HUES64 (cell line): ENCODE measurements at regions not wholly inside any gene's neighbourhood (a gene's known extent, or its start where the extent isn't known, plus 50 kb on each side); places are given as distances from the start of the nearest gene placed in this dataset.

Experiments
- H3K27ac ChIP-seq: 2 replicates; pipeline ENCODE4 v1.7.0; 2013; ENCODE audit warnings: low read depth, low read length, inconsistent platforms
- H3K27me3 ChIP-seq: 2 replicates; pipeline ENCODE4 v1.6.1; 2013; ENCODE audit warnings: mild to moderate bottlenecking, low read length; ENCODE audit not compliant: insufficient read depth
- H3K36me3 ChIP-seq: 2 replicates; pipeline ENCODE4 v1.6.1; 2013; ENCODE audit warnings: mild to moderate bottlenecking, low read length; ENCODE audit not compliant: insufficient read depth
- H3K4me1 ChIP-seq: 2 replicates; pipeline ENCODE4 v1.6.1; 2013; ENCODE audit warnings: mild to moderate bottlenecking, low read length, moderate library complexity; ENCODE audit not compliant: insufficient read depth
- H3K4me3 ChIP-seq: 2 replicates; pipeline ENCODE4 v1.5.1; 2013; ENCODE audit warnings: mild to moderate bottlenecking, low read length, moderate library complexity
- H3K9ac ChIP-seq: 2 replicates; pipeline ENCODE4 v1.6.1; 2013; ENCODE audit warnings: mild to moderate bottlenecking, low read depth, low read length
- H3K9me3 ChIP-seq: 2 replicates; pipeline ENCODE4 v1.6.1; 2013; ENCODE audit warnings: low read depth, low read length; ENCODE audit not compliant: insufficient read depth
- WGBS: fragments of 150-250, 120-280 bp; methylation state at CpG from one replicate; pipeline ENCODE4 v1.1.7; 2013; ENCODE audit warnings: missing lambda C conversion rate; 5-methylcytosine and 5-hydroxymethylcytosine counted together

GRCh38 chr2:48912110-48912509 lies 156.6 kb upstream of the LHCGR start:
- 88% methylated on average over 4 of the region's 4 CpGs for WGBS
- H3K9ac ChIP-seq = no peak overlapping the region

GRCh38 chr2:48910961-48911360 lies 155.4 kb upstream of the LHCGR start:
- H3K36me3 ChIP-seq = no peaks in the 10 kb centered on the region
- H3K4me1 ChIP-seq = no peaks in the 10 kb centered on the region
- no peak overlapping the region for H3K4me3 ChIP-seq
- no peak overlapping the region for H3K9ac ChIP-seq
- H3K27ac ChIP-seq = no peak overlapping the region
- no peaks in the 10 kb centered on the region for H3K9me3 ChIP-seq
- no peaks in the 10 kb centered on the region for H3K27me3 ChIP-seq

More at GRCh38 chr2:48912110-48912509, 156.6 kb upstream of the LHCGR start:
- Histone ChIP-seq H3K27me3 (no peaks in the 10 kb centered on the region), H3K27ac (no peak overlapping the region), H3K4me1 (no peaks in the 10 kb centered on the region), H3K4me3 (no peak overlapping the region), H3K9me3 (no peaks in the 10 kb centered on the region), H3K36me3 (no peaks in the 10 kb centered on the region)

GRCh38 chr2:48906633-48907032 lies 151.1 kb upstream of the LHCGR start:
- H3K27me3 ChIP-seq = no peaks in the 10 kb centered on the region
- no peaks in the 10 kb centered on the region for H3K9me3 ChIP-seq
- H3K4me3 ChIP-seq = no peak overlapping the region
- H3K9ac ChIP-seq = no peak overlapping the region
- H3K27ac ChIP-seq = no peak overlapping the region
- WGBS = 94% methylated on average over 3 of the region's 3 CpGs
- no peaks in the 10 kb centered on the region for H3K36me3 ChIP-seq
- no peaks in the 10 kb centered on the region for H3K4me1 ChIP-seq

- H3K36me3 ChIP-seq = no peaks in the 10 kb centered on the region
- H3K27ac ChIP-seq = no peak overlapping the region
- H3K4me3 ChIP-seq = no peak overlapping the region
- no peaks in the 10 kb centered on the region for H3K4me1 ChIP-seq
- H3K27me3 ChIP-seq = no peaks in the 10 kb centered on the region
- H3K9ac ChIP-seq = no peak overlapping the region
- WGBS = 97% methylated on average over 10 of the region's 10 CpGs
- no peaks in the 10 kb centered on the region for H3K9me3 ChIP-seq
Observed at GRCh38 chr2:48905696-48906095, 150.2 kb upstream of the LHCGR start.

- Histone ChIP-seq H3K9ac (no peak overlapping the region), H3K27ac (no peak overlapping the region), H3K9me3 (no peaks in the 10 kb centered on the region), H3K4me1 (no peaks in the 10 kb centered on the region), H3K4me3 (no peak overlapping the region), H3K36me3 (no peaks in the 10 kb centered on the region), H3K27me3 (no peaks in the 10 kb centered on the region)
- 89% methylated on average over 5 of the region's 5 CpGs for WGBS
Observed at GRCh38 chr2:48902521-48902920, 147.0 kb upstream of the LHCGR start.

- no peak overlapping the region for H3K4me3 ChIP-seq
- no peaks in the 10 kb centered on the region for H3K9me3 ChIP-seq
- H3K9ac ChIP-seq = no peak overlapping the region
- H3K27me3 ChIP-seq = no peaks in the 10 kb centered on the region
- no peaks in the 10 kb centered on the region for H3K36me3 ChIP-seq
- WGBS = 75% methylated on average over 2 of the region's 2 CpGs
- no peak overlapping the region for H3K27ac ChIP-seq
- no peaks in the 10 kb centered on the region for H3K4me1 ChIP-seq
Observed at GRCh38 chr2:48901416-48901815, 145.9 kb upstream of the LHCGR start.

- H3K9me3 ChIP-seq = no peaks in the 10 kb centered on the region
- no peak overlapping the region for H3K27ac ChIP-seq
- no peak overlapping the region for H3K9ac ChIP-seq
- H3K36me3 ChIP-seq = no peaks in the 10 kb centered on the region
- H3K27me3 ChIP-seq = no peaks in the 10 kb centered on the region
- no peaks in the 10 kb centered on the region for H3K4me1 ChIP-seq
- H3K4me3 ChIP-seq = no peak overlapping the region
- 92% methylated on average over 1 of the region's 1 CpG for WGBS
Observed at GRCh38 chr2:48901015-48901343, 145.5 kb upstream of the LHCGR start.

GRCh38 chr2:48900321-48901014 lies 144.9 kb upstream of the LHCGR start:
- WGBS = 89% methylated on average over 2 of the region's 2 CpGs
- H3K4me3 ChIP-seq = no peak overlapping the region
- no peaks in the 10 kb centered on the region for H3K27me3 ChIP-seq
- no peak overlapping the region for H3K27ac ChIP-seq
- H3K9me3 ChIP-seq = no peaks in the 10 kb centered on the region
- H3K36me3 ChIP-seq = no peaks in the 10 kb centered on the region
- H3K9ac ChIP-seq = no peak overlapping the region
- H3K4me1 ChIP-seq = no peaks in the 10 kb centered on the region

GRCh38 chr2:48896870-48897269 lies 141.3 kb upstream of the LHCGR start:
- Histone ChIP-seq H3K27ac (no peak overlapping the region), H3K27me3 (no peaks in the 10 kb centered on the region), H3K4me3 (no peak overlapping the region), H3K36me3 (no peaks in the 10 kb centered on the region), H3K9me3 (no peaks in the 10 kb centered on the region), H3K4me1 (peaks cover 6% of the 10 kb centered on the region; the same call in 1 of the 2 replicates), H3K9ac (no peak overlapping the region)

GRCh38 chr2:48890454-48891131 lies 135.1 kb upstream of the LHCGR start:
- no peak overlapping the region for H3K9ac ChIP-seq
- whole genome bisulfite sequencing = 97% methylated on average over 2 of the region's 3 CpGs
- no peaks in the 10 kb centered on the region for H3K27me3 ChIP-seq
- no peak overlapping the region for H3K4me3 ChIP-seq
- H3K36me3 ChIP-seq = no peaks in the 10 kb centered on the region
- no peaks in the 10 kb centered on the region for H3K9me3 ChIP-seq
- peaks cover 18% of the 10 kb centered on the region for H3K4me1 ChIP-seq
- H3K27ac ChIP-seq = no peak overlapping the region

GRCh38 chr2:48888066-48888465 lies 132.5 kb upstream of the LHCGR start:
- no peaks in the 10 kb centered on the region for H3K27me3 ChIP-seq
- H3K4me3 ChIP-seq = no peak overlapping the region
- no peak overlapping the region for H3K9ac ChIP-seq
- peaks cover 18% of the 10 kb centered on the region for H3K4me1 ChIP-seq
- H3K27ac ChIP-seq = peak overlapping the region; percentile 52; the same call in 1 of the 2 replicates
- H3K36me3 ChIP-seq = no peaks in the 10 kb centered on the region
- H3K9me3 ChIP-seq = no peaks in the 10 kb centered on the region
- 43% methylated on average over 3 of the region's 3 CpGs for WGBS
